GM12865 (cell line): ENCODE measurements at regions not wholly inside any gene's neighbourhood (a gene's known extent, or its start where the extent isn't known, plus 50 kb on each side); places are given as distances from the start of the nearest gene placed in this dataset.

ENCODE experiments used
- DNase-seq: peaks from one replicate; pipeline ENCODE4 v3.0.0; 2010; ENCODE audit warnings: low read depth
- H3K4me3 ChIP-seq: 2 replicates; pipeline ENCODE4 v1.5.1; 2011; ENCODE audit warnings: mild to moderate bottlenecking, low read depth, low read length, control low read depth
- CTCF ChIP-seq: IDR thresholded peaks from 2 replicates; pipeline ENCODE4 v1.5.1; 2011; ENCODE audit warnings: low read length, control low read depth, low read depth, inconsistent platforms; ENCODE audit not compliant: insufficient read depth; ENCODE audit errors: missing control alignments

GRCh38 chr5:98521821-98522220 is 251.6 kb upstream of the RGMB start:
- TF ChIP-seq CTCF = no peak
- DNase-seq = no peak
- H3K4me3 ChIP-seq = no peak overlapping the region

- no peak for TF ChIP-seq CTCF
- DNase-seq = no peak
- no peak overlapping the region for H3K4me3 ChIP-seq
Measured at GRCh38 chr5:98524773-98525172, 248.7 kb upstream of the RGMB start.

GRCh38 chr5:98527846-98528245 is 245.6 kb upstream of the RGMB start:
- DNase-seq = no peak
- H3K4me3 ChIP-seq = no peak overlapping the region
- TF ChIP-seq CTCF = no peak

GRCh38 chr5:98529321-98529720 is 244.1 kb upstream of the RGMB start:
- TF ChIP-seq CTCF = no peak
- DNase-seq = no peak
- no peak overlapping the region for H3K4me3 ChIP-seq

GRCh38 chr5:98530224-98530623 is 243.2 kb upstream of the RGMB start:
- TF ChIP-seq CTCF = no peak
- no peak for DNase-seq
- no peak overlapping the region for H3K4me3 ChIP-seq

GRCh38 chr5:98535901-98536300 is 237.6 kb upstream of the RGMB start:
- TF ChIP-seq CTCF = no peak
- DNase-seq = no peak
- no peak overlapping the region for H3K4me3 ChIP-seq

GRCh38 chr5:98540056-98540455 is 233.4 kb upstream of the RGMB start:
- TF ChIP-seq CTCF = no peak

More at GRCh38 chr5:98540056-98540455, 233.4 kb upstream of the RGMB start:
- H3K4me3 ChIP-seq = no peak overlapping the region
- no peak for DNase-seq
